GM19035 (cell line): ENCODE measurements at regions not wholly inside any gene's neighbourhood (a gene's known extent, or its start where the extent isn't known, plus 50 kb on each side); places are given as distances from the start of the nearest gene placed in this dataset.
"Not testable (repeated sequence)": the region's sequence is repeated elsewhere in the genome, so short reads cannot be mapped to it uniquely, and the experiment has no call there.

Source experiments
- ATAC-seq: cut with Tn5 transposase; IDR thresholded peaks from one replicate; pipeline ENCODE4 v1.9.1; 2021; ENCODE audit not compliant: unreplicated experiment

DNA sequence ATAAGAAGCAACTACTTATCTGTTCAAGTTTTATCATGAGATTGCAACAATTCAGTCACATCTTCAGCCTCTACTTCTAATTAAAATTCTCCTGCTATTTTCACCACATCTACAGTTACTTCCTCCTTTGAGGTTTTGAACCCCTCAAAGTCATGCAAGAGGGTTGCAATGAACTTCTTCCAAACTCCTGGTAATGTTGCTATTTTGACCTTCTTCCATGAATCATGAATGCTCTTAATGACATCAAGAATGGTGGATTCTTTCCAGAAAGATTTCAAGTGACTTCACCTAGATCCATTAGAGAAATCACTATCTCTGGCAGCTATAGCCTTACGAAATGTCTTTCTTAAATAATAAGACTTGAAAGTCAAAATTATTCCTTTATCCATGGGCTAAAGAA lies 1052.8 kb upstream of the NRXN1 start:
- no peak for ATAC-seq

DNA sequence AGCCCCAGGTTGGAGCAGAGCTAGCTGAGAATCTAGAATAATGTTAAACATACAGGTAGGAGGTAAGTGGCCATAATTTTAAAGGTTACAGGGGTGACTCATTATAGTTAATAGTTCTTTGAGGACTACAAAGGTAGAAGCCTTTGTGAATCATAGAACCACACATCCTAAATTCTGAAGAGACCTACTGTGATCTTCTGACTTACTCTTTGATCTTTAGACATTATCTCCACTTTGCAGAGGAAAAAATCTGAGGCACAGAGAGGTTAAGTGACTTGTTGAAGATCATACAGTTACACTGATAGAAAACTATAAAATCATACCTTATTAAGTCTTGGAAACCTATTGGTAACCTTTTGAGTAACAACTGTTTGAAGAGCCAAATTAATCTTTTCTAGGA lies 1051.3 kb upstream of the NRXN1 start:
- no peak for ATAC-seq

DNA sequence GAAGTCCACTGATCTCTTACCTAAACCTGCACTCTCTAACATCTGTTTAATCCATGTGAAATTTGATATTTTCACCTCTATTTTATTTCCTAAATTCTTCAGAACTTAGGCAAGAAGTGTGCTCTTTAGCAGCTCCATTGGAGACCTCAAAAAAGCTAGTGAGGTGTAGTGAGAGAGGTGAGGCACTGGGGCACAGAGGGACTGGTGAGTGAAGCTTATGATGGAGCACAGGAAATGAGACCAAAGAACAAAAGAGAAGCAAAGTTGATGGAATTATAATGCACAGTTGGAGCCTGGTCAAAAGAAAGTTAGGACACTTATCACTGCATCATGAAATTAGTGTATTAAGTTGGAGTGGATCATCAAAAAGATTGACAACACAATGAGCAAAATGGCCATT lies 1050.7 kb upstream of the NRXN1 start:
- ATAC-seq, result no peak

DNA sequence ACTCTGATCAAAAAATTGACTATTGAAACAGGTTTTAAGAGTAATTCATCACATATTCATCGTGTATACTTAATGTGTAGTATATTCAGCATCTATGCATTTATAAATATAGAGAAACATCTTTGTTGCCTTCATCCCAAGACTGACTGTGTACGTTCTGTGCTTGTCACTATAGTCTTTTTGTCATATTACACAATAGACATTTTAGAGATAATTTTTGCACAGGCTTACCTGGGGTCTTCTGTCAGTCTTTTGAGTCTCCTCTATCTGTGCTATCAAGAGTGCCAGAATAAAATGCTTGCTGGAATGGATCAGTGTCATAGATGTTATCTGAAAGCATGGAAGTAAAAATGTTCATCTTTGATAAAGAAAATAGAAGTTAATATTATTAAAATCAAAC lies 1047.7 kb upstream of the NRXN1 start:
- no peak for ATAC-seq

DNA sequence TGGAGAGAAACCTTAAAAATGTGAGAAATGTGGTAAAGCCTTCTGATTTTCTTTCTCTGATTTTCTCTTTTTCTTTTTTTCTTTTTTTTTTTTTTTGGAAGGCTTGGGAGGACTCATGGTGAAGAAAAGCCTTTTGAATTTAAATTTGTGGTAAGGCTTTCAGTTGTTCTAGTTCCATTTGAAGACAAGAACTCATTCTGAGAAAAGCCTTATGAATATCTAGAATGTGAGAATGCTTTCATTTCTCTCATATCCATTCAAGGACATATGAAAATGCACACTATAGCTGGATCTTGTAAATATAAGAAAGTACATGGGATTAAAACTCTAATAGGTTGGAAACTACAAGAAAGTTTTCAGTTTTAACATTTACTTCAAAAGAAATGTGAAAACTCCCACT lies 1045.2 kb upstream of the NRXN1 start:
- no peak for ATAC-seq

DNA sequence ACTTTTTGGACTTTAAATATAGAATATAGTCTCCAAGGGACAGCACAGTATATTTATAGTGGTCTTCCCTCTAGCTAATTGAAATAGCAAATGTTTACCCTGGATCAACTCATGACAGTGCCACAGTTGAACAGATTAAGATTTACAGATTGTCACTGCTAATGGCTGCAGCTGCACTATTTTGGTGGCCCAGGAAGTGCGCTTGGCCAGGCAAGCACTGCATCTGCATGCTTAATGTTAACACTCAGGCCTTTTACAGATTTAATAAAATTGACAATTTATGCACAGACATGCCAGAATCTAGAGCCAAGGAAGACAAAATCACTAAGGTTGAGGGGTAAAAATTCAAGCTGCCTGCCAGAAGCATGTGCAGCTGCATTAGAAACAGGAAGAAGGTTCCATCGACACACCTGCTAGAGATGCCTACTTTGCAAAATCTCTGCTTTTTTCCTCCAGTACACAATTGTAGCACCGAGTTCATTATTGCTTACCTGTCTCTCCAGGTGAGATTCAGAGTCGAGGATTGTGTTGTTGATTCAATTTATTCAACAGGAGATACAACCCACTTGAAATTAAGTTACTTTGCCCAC lies 1042.3 kb upstream of the NRXN1 start:
- no peak for ATAC-seq

DNA sequence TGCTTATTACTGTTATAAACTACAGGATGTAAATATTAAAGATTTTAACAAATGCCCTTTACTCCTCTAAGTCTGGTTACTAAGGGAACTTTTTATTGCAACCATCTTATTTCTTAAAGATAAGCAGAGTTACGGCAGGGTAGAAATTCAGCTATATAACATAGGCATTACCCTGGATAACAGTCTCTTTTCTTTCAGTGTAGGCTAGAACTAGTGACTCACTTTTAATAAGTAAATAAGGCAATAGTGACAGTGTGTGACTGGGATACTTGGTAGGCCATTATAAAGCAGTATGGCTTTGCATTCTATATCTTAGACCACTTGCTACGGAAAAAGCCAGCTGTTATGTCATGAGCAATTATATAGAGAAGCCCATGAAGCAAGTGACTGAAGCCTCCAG lies 1041.0 kb upstream of the NRXN1 start:
- no peak for ATAC-seq

DNA sequence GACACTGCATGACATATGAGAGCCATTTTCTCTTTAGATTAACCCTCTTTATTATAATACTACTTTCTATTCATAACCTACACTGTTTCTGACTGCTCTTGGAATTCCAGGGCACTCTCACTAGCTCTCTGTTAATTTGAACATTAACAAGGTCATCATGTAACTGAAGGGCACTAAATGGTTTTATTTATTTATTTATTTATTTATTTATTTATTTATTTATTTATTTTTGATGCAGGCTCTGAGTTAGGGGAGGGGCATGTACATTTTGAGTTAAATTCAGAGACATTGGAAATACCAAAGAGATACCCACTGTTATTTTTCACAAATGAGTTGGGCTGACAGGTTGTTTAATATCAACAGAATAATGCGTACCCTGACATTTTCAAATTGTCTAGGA lies 1038.7 kb upstream of the NRXN1 start:
- ATAC-seq, result no peak

DNA sequence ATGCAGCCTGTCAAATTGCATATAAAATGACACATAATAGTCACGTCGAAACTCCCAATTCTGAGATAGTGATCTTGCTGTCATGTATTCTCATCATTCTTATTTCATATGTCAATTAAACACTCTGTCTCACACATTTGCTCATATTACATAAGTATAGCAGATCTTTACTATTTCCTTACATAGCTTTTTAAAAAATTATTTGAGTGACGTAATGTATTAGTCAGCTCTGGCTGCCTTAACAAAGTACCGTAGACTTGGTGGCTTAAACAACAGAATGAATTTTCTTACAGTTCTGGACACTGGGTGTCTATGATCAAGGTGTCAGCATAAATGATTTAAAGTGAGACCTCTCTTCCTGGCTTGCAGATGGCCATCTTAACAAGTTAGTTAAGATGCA lies 1032.3 kb upstream of the NRXN1 start:
- ATAC-seq, result no peak

DNA sequence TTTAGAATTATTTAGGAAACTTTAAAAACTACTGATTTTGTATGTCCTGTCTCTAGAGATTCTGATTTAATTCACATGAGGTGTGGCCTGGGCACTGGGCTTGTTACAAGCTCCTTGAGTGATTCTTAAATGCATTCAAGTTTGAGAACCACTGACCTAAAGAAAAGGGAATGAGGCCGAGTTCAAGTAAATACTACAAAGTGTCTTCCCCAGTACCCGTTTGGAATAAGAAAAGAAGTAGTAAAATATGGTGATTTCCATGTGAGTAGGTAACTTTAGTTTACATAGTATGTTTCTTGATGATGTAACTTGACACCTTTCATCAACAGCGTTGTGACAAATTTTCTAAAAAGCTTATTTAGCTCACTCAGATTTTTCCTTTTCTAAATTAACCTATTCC lies 1022.9 kb upstream of the NRXN1 start:
- no peak for ATAC-seq

DNA sequence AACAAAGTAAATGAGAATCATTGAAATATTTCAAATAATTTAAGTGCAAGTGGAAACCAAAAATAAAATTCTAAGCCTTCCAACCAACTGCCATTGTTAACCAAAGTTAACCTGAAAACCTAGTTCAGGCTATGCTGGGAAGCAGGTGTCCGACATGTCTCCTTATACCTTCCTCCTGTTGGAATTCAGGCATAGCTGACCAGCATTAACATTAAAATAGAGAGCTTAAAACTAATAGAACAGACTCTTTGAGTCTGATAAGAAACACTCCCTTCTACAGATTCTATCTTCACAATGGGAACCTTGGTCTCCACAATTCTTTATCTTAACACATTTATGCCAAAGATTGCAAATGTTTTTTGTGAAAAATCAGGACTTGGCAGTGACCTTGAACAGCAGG lies 1004.9 kb upstream of the NRXN1 start:
- ATAC-seq, result no peak

DNA sequence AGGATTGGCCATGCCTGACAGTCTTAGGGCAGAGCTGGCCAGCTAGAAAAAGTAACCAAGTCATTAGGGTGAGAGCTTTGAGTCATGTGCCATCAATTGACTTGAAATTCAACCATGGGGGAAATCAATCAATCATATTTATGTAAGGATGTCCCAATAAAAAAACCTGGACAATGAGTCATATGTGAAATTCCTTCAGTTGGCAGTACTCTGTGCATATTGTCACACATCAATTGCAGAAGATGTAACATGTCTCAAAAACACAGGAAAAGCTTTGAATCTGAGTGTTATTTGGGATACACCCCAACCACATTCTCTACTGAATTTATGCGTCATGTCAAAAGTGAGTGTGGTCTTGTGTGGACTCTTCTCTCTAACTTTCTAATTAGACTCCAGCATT lies 1004.1 kb upstream of the NRXN1 start:
- ATAC-seq, result no peak

DNA sequence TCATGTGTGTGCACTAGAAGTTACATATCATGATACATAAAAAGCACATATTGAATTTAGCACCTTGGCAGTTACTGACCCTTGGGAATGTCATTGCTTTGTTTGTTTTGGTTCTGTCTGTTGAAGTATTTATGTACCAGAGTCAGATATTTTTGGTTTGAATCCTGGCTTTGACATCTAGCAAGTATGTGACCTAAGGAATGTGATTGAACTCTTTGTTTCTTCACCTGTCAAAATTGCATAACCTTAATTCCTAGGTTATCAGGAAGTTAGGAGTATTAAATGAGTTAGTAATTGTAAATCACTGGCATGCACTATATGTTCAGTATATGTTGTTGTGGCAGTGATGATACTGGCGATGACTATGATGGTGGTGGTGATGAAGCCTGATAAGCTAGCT lies 1003.5 kb upstream of the NRXN1 start:
- ATAC-seq, result no peak

DNA sequence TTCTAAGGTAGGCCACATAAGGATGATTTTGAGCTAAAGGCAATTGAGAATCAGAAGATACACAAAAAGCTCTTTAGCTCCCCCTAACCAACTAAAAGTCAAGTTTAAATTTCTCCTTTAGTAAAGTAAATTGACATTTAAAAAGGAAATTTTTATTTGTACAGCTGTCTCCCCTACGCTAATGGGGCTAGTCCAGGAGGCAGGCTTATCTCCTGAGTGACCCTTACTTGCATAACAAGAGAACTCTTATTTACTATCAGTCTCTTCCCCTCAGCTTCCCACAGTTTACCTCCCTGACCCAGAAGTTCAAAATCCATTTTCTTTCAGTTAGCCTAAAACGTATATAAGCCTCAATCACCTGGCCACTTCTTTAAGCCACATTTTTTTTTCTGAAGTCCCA lies 1002.8 kb upstream of the NRXN1 start:
- ATAC-seq, result no peak

DNA sequence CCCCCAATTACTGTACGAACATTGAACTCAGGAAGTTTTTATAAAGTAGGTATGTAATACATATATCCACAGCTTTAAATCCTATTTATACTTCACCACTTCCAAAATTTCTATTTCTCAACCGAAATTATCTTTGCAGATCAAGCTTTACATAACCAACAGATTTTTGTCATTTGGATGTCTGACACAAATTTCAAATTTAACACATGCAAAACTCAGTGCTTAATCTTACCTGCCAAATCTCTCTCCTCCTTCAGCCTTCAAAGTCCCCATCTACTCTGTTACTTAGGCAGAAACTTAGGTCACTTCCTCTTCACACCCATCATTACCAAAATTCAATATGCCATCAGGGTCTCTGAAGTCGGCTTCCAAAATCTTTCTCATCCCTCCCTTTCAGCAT lies 990.1 kb upstream of the NRXN1 start:
- ATAC-seq, result no peak

DNA sequence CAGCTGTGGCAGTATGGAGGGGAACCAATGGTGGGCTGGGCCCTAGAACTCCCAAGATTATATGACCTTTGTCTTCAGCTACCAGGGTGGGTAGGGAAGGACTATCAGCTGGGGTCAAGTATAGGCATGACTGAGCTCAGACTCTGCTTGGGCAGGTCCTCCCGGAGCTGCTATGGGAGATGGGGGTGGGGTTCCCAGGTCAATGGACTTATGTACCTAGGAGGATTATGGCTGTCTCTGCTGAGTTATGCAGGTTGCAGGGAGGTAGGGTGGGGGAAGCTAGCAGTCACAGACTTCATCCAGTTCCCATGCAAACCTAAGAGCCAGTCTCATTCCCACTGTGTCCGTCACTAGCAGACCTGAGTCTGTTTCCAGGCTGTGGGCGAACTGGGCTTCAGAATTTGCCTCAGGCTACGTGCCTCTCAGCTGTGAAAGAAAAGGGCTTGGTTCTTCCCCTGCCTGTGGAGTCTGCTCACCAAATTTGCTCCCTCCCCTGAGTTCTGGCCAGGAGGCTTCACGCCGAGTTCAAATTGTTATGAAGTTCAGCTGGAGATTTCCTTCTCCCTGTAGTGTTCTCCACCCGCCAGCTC lies 985.8 kb upstream of the NRXN1 start:
- no peak for ATAC-seq

DNA sequence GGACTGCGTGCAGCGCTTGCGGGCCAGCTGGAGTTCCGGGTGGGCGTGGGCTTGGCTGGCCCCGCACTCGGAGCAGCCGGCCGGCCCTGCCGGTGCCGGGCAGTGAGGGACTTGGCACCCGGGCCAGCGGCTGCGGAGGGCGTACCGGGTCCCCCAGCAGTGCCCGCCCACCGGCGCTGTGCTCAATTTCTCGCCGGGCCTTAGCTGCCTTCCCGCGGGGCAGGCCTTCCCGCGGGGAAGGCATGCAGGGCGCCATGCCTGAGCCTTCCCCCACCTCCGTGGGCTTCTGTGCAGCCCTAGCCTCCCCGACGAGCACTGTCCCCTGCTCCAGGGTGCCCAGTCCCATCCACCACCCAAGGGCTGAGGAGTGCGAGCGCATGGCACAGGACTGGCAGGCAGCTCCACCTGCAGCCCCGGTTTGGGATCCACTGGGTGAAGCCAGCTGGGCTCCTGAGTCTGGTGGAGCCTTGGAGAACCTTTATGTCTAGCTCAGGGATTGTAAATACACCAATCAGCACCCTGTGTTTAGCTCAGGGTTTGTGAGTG lies 975.0 kb upstream of the NRXN1 start:
- not testable (repeated sequence) for ATAC-seq

DNA sequence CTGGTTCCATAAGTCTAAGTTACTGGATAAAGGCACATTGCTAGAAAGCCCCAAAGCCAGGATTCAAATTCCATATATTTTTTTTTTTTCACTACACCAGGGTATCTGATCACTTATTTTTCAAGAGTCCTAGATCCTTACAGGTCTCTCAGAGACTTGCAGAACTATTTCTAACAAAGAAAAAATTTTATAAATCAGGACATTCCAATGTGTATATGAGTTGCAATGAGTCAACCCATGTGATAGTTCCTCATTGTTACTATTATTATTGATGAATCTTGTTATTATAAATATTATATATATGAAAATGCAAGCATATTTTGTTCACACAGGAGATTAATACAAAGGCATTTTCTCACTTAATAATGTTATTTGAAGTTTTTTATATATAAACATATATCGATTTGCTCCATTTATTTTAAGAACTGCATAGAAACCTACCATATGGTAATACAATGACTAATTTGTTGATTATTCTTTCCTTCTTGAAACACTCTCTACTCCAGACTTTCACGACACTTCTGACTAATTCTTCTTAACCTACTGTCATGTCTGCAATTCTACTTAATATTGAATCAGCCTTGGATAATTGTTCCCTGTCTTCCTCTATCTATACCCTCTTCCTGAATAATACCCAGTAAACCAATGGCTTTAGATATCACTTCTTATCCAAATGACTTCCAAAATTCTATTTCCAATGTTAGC lies 968.4 kb upstream of the NRXN1 start:
- no peak for ATAC-seq

DNA sequence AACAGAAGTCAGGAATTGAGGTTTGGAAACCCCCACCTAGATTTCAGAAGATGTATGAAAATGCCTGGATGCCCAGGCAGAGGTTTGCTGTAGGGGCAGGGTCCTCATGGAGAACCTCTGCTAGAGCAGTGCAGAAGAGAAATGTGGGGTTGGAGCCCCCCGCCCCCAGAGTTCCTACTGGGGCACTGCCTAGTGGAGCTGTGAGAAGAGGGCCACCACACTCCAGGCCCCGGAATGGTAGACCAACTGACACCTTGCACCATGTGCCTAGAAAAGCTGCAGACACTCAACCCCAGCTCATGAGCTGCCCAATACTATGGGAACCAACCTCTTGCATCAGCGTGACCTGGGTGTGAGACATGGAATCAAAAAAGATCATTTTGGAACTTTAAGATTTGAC lies 967.0 kb upstream of the NRXN1 start:
- no peak for ATAC-seq

DNA sequence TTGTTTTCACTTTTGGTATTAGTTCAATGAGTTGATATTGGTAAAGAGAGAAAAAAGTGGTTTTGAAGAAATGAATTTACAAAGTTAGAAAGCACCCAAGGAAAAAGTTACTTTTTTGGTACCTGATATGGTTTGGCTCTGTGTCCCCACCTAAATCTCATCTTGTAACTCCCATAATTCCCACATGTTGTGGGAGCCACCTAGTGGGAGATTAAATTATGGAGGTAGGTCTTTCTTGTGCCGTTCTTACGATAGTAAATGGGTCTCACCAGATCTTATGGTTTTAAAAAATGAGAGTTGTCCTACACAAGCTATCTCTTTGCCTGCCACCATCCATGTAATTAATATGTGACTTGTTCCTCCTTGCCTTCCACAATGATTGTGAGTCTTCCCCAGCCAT lies 965.6 kb upstream of the NRXN1 start:
- ATAC-seq, result no peak

DNA sequence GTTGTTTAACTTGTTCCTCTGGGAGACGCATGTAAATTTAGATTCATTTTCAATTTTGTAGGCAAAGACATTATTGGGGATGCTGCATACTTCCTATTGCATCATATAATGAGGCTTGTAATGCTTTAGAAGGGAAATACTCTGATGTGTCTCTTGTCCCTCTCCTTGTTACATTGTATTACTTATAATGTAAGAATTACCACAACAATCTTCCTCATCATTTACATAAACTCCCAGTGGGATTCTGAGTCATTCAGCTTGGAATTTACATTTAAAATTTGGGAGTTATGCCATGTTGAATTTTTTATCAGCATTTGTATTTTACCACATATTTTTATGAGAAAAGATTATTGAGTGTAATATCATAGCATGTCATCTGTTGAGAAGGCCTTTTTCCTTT lies 963.4 kb upstream of the NRXN1 start:
- no peak for ATAC-seq

DNA sequence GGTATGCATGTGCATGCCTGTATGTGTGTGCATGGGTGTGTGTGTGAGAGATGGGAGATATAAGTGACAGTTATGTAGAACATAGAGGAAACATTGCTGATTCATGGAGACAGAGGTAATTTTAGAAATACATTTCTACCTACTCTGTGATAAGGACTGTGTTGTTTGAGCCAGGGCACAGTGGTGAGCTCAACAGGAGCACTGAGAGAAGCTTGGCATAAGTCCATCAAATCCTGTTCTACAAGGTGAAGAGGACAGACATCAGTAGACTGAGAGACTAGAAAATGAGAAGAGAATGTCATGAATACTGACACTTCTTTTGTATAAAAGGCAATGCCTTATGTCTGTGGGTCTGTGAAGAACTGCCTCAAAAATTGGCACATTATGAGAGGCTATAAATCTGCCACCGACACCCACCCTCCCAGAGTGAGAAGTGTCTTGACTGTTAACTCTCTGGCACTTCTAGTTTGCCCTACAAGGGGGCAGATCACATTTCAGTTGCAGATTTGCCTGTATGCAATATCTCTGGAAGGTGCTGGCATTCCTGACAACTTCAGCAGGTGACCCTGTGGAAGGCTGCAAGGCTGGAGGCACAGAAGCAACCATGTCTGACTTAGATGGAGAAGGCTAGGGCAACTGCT lies 962.3 kb upstream of the NRXN1 start:
- ATAC-seq, result no peak
